HG02840 (cell line): ENCODE measurements at regions not wholly inside any gene's neighbourhood (a gene's known extent, or its start where the extent isn't known, plus 50 kb on each side); places are given as distances from the start of the nearest gene placed in this dataset.
A peak's percentile ranks its signal among the peaks of the same experiment; 100 is the strongest.
"Not testable (repeated sequence)": the region's sequence is repeated elsewhere in the genome, so short reads cannot be mapped to it uniquely, and the experiment has no call there.

Source experiments
- ATAC-seq: cut with Tn5 transposase; IDR thresholded peaks from one replicate; pipeline ENCODE4 v1.9.1; 2021; ENCODE audit warnings: mild to moderate bottlenecking, moderate library complexity, moderate number of reproducible peaks; ENCODE audit not compliant: unreplicated experiment, low FRiP score

GRCh38 chr5:154593796-154594195 is 115.8 kb upstream of the HAND1 start:
- ATAC-seq: no peak

GRCh38 chr5:154593071-154593470 is 115.0 kb upstream of the HAND1 start:
- no peak for ATAC-seq

GRCh38 chr5:154590093-154590724 is 112.2 kb upstream of the HAND1 start:
- ATAC-seq: no peak

- ATAC-seq: no peak
Measured at GRCh38 chr5:154589511-154589910, 111.5 kb upstream of the HAND1 start.

GRCh38 chr5:154588833-154589425 is 110.9 kb upstream of the HAND1 start:
- not testable (repeated sequence) for ATAC-seq

- ATAC-seq: no peak
Measured at GRCh38 chr5:154588091-154588774, 110.2 kb upstream of the HAND1 start.

- no peak for ATAC-seq
Measured at GRCh38 chr5:154587123-154588026, 109.3 kb upstream of the HAND1 start.

- no peak for ATAC-seq
Measured at GRCh38 chr5:154583671-154584177, 105.7 kb upstream of the HAND1 start.

- no peak for ATAC-seq
Measured at GRCh38 chr5:154580422-154580821, 102.4 kb upstream of the HAND1 start.

GRCh38 chr5:154577416-154577815 is 99.4 kb upstream of the HAND1 start:
- ATAC-seq: no peak

- ATAC-seq: no peak
Measured at GRCh38 chr5:154576429-154576806, 98.4 kb upstream of the HAND1 start.

GRCh38 chr5:154575546-154576428 is 97.8 kb upstream of the HAND1 start:
- ATAC-seq: peak; percentile 85

- no peak for ATAC-seq
Measured at GRCh38 chr5:154573011-154573410, 95.0 kb upstream of the HAND1 start.

- ATAC-seq: no peak
Measured at GRCh38 chr5:154571325-154572035, 93.5 kb upstream of the HAND1 start.

GRCh38 chr5:154570572-154571324 is 92.7 kb upstream of the HAND1 start:
- ATAC-seq: no peak

GRCh38 chr5:154568589-154568988 is 90.6 kb upstream of the HAND1 start:
- ATAC-seq: no peak

GRCh38 chr5:154567155-154567554 is 89.1 kb upstream of the HAND1 start:
- no peak for ATAC-seq

- ATAC-seq: no peak
Measured at GRCh38 chr5:154566146-154566680, 88.2 kb upstream of the HAND1 start.
